HAP-1 (cell line): ENCODE measurements at regions not wholly inside any gene's neighbourhood (a gene's known extent, or its start where the extent isn't known, plus 50 kb on each side); places are given as distances from the start of the nearest gene placed in this dataset.

Experiments used
- DNase-seq, 2 experiments: peaks; one replicate each; pipeline ENCODE4 v3.0.0-alpha.2; 2016 to 2020; ENCODE audit warnings: low spot score in 2 of 2
- H3K27me3 ChIP-seq: fragments of 250-450 bp; sonication (Bioruptor Pico); 2 replicates; pipeline ENCODE4 v1.5.1; 2020; ENCODE audit warnings: low read depth, mild to moderate bottlenecking, moderate library complexity
- H3K36me3 ChIP-seq: fragments of 250-450 bp; sonication (Bioruptor Pico); replicated peaks from 2 replicates; pipeline ENCODE4 v1.5.1; 2020; ENCODE audit warnings: mild to moderate bottlenecking
- H3K4me1 ChIP-seq: fragments of 250-450 bp; sonication (Bioruptor Pico); 2 replicates; pipeline ENCODE4 v1.5.1; 2020; ENCODE audit warnings: mild to moderate bottlenecking
- H3K4me3 ChIP-seq: fragments of 250-450 bp; sonication (Bioruptor Pico); 2 replicates; pipeline ENCODE4 v1.5.1; 2020; ENCODE audit warnings: mild to moderate bottlenecking, moderate library complexity
- H3K9me3 ChIP-seq: fragments of 250-450 bp; sonication (Bioruptor Pico); 2 replicates; pipeline ENCODE4 v1.5.1; 2020; ENCODE audit warnings: mild to moderate bottlenecking, moderate library complexity
- in situ Hi-C: fragments of 300-500 bp; cut with MboI; formaldehyde crosslinking; loops from 3 replicates; pipeline ENCODE4 v1.14.3; 2020; ENCODE audit warnings: low sequenced_read_pairs, inconsistent platforms, mixed read lengths

GRCh38 chr21:40938611-40939010 is 91.7 kb upstream of the DSCAM start:
- in situ Hi-C loops, result no loop called here
- H3K4me1 ChIP-seq, result no peaks in the 10 kb centered on the region
- no peak for DNase-seq
- no peaks in the 10 kb centered on the region for H3K27me3 ChIP-seq
- H3K9me3 ChIP-seq, result no peaks in the 10 kb centered on the region
- no peaks in the 10 kb centered on the region for H3K36me3 ChIP-seq
- no peak overlapping the region for H3K4me3 ChIP-seq

GRCh38 chr21:40947713-40948112 is 100.8 kb upstream of the DSCAM start:
- no peaks in the 10 kb centered on the region for H3K9me3 ChIP-seq
- H3K4me3 ChIP-seq, result no peak overlapping the region
- H3K36me3 ChIP-seq, result no peaks in the 10 kb centered on the region
- in situ Hi-C loops, result no loop called here
- no peaks in the 10 kb centered on the region for H3K27me3 ChIP-seq
- H3K4me1 ChIP-seq, result no peaks in the 10 kb centered on the region
- DNase-seq, result no peak

- Histone ChIP-seq H3K4me3 (no peak overlapping the region), H3K27me3 (no peaks in the 10 kb centered on the region), H3K36me3 (no peaks in the 10 kb centered on the region), H3K4me1 (no peaks in the 10 kb centered on the region), H3K9me3 (no peaks in the 10 kb centered on the region)
- in situ Hi-C loops, result no loop called here
- DNase-seq, result no peak
These were observed 104.0 kb upstream of the DSCAM start for GRCh38 chr21:40950970-40951369.

GRCh38 chr21:40952551-40953323 is 105.8 kb upstream of the DSCAM start:
- H3K27me3 ChIP-seq, result no peaks in the 10 kb centered on the region
- no peak for DNase-seq
- no peaks in the 10 kb centered on the region for H3K9me3 ChIP-seq
- no peaks in the 10 kb centered on the region for H3K36me3 ChIP-seq
- no peak overlapping the region for H3K4me3 ChIP-seq
- H3K4me1 ChIP-seq, result no peaks in the 10 kb centered on the region
- in situ Hi-C loops, result no loop called here

GRCh38 chr21:40964691-40965090 is 117.7 kb upstream of the DSCAM start:
- DNase-seq, result no peak
- in situ Hi-C loops, result no loop called here
- no peaks in the 10 kb centered on the region for H3K4me1 ChIP-seq
- no peaks in the 10 kb centered on the region for H3K27me3 ChIP-seq
- no peaks in the 10 kb centered on the region for H3K36me3 ChIP-seq
- no peak overlapping the region for H3K4me3 ChIP-seq
- no peaks in the 10 kb centered on the region; the same call in 1 of the 2 replicates for H3K9me3 ChIP-seq

GRCh38 chr21:40967771-40968170 is 120.8 kb upstream of the DSCAM start:
- H3K27me3 ChIP-seq, result no peaks in the 10 kb centered on the region
- no peaks in the 10 kb centered on the region for H3K36me3 ChIP-seq
- in situ Hi-C loops, result no loop called here
- no peak overlapping the region for H3K4me3 ChIP-seq
- no peaks in the 10 kb centered on the region; the same call in 1 of the 2 replicates for H3K9me3 ChIP-seq
- H3K4me1 ChIP-seq, result no peaks in the 10 kb centered on the region
- no peak for DNase-seq

- Histone ChIP-seq H3K9me3 (no peaks in the 10 kb centered on the region; the same call in none of the 2 replicates), H3K27me3 (no peaks in the 10 kb centered on the region), H3K36me3 (no peaks in the 10 kb centered on the region), H3K4me3 (no peak overlapping the region), H3K4me1 (no peaks in the 10 kb centered on the region)
- in situ Hi-C loops, result no loop called here
- no peak for DNase-seq
These were observed 125.2 kb upstream of the DSCAM start for GRCh38 chr21:40972151-40972550.

GRCh38 chr21:40976198-40977109 is 129.5 kb upstream of the DSCAM start:
- H3K4me3 ChIP-seq, result no peak overlapping the region
- H3K9me3 ChIP-seq, result peaks cover 6% of the 10 kb centered on the region
- H3K4me1 ChIP-seq, result no peaks in the 10 kb centered on the region
- in situ Hi-C loops, result no loop called here
- DNase-seq, result no peak
- no peaks in the 10 kb centered on the region for H3K36me3 ChIP-seq
- no peaks in the 10 kb centered on the region for H3K27me3 ChIP-seq

GRCh38 chr21:40985370-40985769 is 138.4 kb upstream of the DSCAM start:
- no peak for DNase-seq
- 0 out of 2 replicates have a peak, but pooled peaks cover 3% of the 10 kb centered on the region for H3K9me3 ChIP-seq
- no peaks in the 10 kb centered on the region for H3K4me1 ChIP-seq
- H3K4me3 ChIP-seq, result no peak overlapping the region
- in situ Hi-C loops, result no loop called here
- no peaks in the 10 kb centered on the region for H3K27me3 ChIP-seq
- no peaks in the 10 kb centered on the region for H3K36me3 ChIP-seq

GRCh38 chr21:40990366-40990765 is 143.4 kb upstream of the DSCAM start:
- DNase-seq, result no peak
- no peaks in the 10 kb centered on the region for H3K4me1 ChIP-seq

GRCh38 chr21:40997831-40998230 is 150.9 kb upstream of the DSCAM start:
- in situ Hi-C loops, result no loop called here
- no peak for DNase-seq
- no peaks in the 10 kb centered on the region for H3K27me3 ChIP-seq

More at GRCh38 chr21:40990366-40990765, 143.4 kb upstream of the DSCAM start:
- Histone ChIP-seq H3K4me3 (no peak overlapping the region), H3K36me3 (no peaks in the 10 kb centered on the region), H3K9me3 (no peaks in the 10 kb centered on the region), H3K27me3 (no peaks in the 10 kb centered on the region)
- in situ Hi-C loops, result no loop called here

GRCh38 chr21:41000838-41001237 is 153.9 kb upstream of the DSCAM start:
- Histone ChIP-seq H3K4me3 (no peak overlapping the region), H3K9me3 (no peaks in the 10 kb centered on the region), H3K4me1 (no peaks in the 10 kb centered on the region), H3K36me3 (no peaks in the 10 kb centered on the region), H3K27me3 (no peaks in the 10 kb centered on the region)
- in situ Hi-C loops, result no loop called here
- DNase-seq, result no peak

More at GRCh38 chr21:40997831-40998230, 150.9 kb upstream of the DSCAM start:
- no peak overlapping the region for H3K4me3 ChIP-seq
- H3K9me3 ChIP-seq, result no peaks in the 10 kb centered on the region
- no peaks in the 10 kb centered on the region for H3K4me1 ChIP-seq
- H3K36me3 ChIP-seq, result no peaks in the 10 kb centered on the region

- no peak for DNase-seq
- Histone ChIP-seq H3K9me3 (no peaks in the 10 kb centered on the region; the same call in 1 of the 2 replicates), H3K4me1 (no peaks in the 10 kb centered on the region), H3K27me3 (no peaks in the 10 kb centered on the region), H3K4me3 (no peak overlapping the region), H3K36me3 (no peaks in the 10 kb centered on the region)
- in situ Hi-C loops, result no loop called here
These were observed 159.7 kb upstream of the DSCAM start for GRCh38 chr21:41006636-41007035.

- Histone ChIP-seq H3K9me3 (no peaks in the 10 kb centered on the region; the same call in 1 of the 2 replicates), H3K27me3 (no peaks in the 10 kb centered on the region), H3K36me3 (no peaks in the 10 kb centered on the region), H3K4me3 (no peak overlapping the region), H3K4me1 (no peaks in the 10 kb centered on the region)
- DNase-seq, result no peak
- in situ Hi-C loops, result no loop called here
These were observed 159.6 kb upstream of the BACE2 start for GRCh38 chr21:41008351-41008750.
